HL-60 (cell line): ENCODE measurements at regions not wholly inside any gene's neighbourhood (a gene's known extent, or its start where the extent isn't known, plus 50 kb on each side); places are given as distances from the start of the nearest gene placed in this dataset.

Source experiments
- DNase-seq, 2 experiments: peaks; one replicate each; pipeline ENCODE4 v3.0.0-alpha.2; 2010 to 2020; ENCODE audit warnings: low read depth in 1 of 2, low spot score in 1 of 2
- H3K27ac ChIP-seq: fragments of 250-450 bp; sonication (Bioruptor Pico); replicated peaks from 2 replicates; pipeline ENCODE4 v1.5.1; 2020; ENCODE audit warnings: mild to moderate bottlenecking, moderate library complexity
- H3K27me3 ChIP-seq: fragments of 250-450 bp; sonication (Bioruptor Pico); 2 replicates; pipeline ENCODE4 v1.5.1; 2021; ENCODE audit warnings: mild to moderate bottlenecking, moderate library complexity; ENCODE audit not compliant: insufficient read depth, poor library complexity, severe bottlenecking
- H3K4me3 ChIP-seq: replicated peaks from 2 replicates; pipeline ENCODE4 v1.5.1; 2011; ENCODE audit warnings: mild to moderate bottlenecking, control low read depth, low read length; ENCODE audit not compliant: insufficient read depth
- CTCF ChIP-seq: IDR thresholded peaks from one replicate; pipeline ENCODE4 v1.5.1; 2011; ENCODE audit warnings: low read length, control low read depth, inconsistent platforms; ENCODE audit not compliant: insufficient read depth
- GABPA ChIP-seq: IDR thresholded peaks from 2 replicates; pipeline ENCODE4 v1.6.1; 2012; ENCODE audit warnings: low read depth
- POLR2AphosphoS5 ChIP-seq: IDR thresholded peaks from 2 replicates; pipeline ENCODE4 v1.6.1; 2012; ENCODE audit warnings: low read depth
- REST ChIP-seq: IDR thresholded peaks from 2 replicates; pipeline ENCODE4 v1.6.1; 2012; ENCODE audit warnings: low read depth; ENCODE audit not compliant: insufficient replicate concordance
- SPI1 ChIP-seq: IDR thresholded peaks from 2 replicates; pipeline ENCODE4 v1.6.1; 2012; ENCODE audit warnings: low read depth, mild to moderate bottlenecking, borderline replicate concordance

- TF ChIP-seq GABPA (no peak), SPI1 (no peak), CTCF (no peak), REST (no peak), POLR2AphosphoS5 (no peak)
- H3K27me3 ChIP-seq: no peaks in the 10 kb centered on the region
- no peak overlapping the region for H3K27ac ChIP-seq
- no peak overlapping the region for H3K4me3 ChIP-seq
- no peak for DNase-seq
Observed at GRCh38 chr13:30078059-30078458, 227.6 kb upstream of the UBL3 start.

DNA sequence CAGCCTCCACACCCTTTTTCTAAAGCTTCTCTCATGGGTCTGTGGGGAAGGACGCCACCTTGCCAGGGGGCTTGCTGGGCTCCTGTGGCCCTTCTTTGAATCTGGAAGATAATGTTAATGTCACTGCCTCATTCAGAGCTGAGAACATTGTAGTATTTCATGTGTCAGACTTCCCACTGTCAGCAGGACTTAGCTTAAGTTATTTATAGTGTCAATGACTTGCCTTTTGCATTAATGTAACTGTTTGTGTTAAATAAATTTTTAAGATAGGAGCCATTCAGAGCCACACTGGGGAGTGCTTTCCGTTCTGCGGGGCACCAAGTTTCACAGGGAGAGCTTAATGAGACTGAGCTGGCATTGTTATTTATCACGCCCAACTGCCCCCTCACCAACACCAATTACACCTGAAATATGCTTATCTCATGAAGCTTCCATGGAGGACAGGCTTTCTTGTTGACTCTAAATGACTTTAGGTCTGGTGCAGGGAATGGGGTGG is 226.9 kb upstream of the UBL3 start:
- TF ChIP-seq SPI1: no peak
- no peak for TF ChIP-seq GABPA
- TF ChIP-seq POLR2AphosphoS5: no peak
- no peak for TF ChIP-seq CTCF
- no peak for TF ChIP-seq REST
- H3K27ac ChIP-seq: no peak overlapping the region
- no peak for DNase-seq
- no peaks in the 10 kb centered on the region for H3K27me3 ChIP-seq
- no peak overlapping the region for H3K4me3 ChIP-seq

DNA sequence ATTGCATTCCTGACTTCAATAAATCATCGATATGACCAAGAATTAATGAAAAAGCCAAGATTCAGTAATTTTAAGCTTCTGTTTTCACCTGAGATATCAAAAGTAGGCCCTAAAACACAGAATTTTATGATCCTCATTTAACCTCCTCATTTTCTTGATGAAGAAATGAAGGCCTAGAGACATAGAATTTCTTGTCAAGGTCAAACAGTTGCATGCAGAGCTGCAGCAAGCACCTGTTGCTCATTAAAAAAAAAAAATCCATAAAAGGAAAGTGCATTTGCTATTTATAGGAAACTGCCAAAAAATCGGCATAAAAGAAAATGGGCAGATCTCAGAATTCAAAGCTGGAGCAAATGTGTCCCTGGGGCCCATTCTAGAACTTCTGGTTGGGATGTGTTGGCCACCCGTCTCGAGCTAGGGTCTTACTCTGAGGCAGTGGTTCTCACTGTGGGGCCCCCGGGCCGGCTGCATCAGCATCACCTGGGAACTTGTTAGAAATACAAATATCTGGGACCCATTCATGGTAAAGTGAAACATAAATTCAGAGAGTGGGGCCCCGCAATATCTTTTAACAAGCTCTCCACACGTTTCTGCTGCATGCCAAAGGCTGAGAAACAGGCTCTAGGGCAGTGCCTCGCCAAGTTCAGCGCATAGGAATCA is 224.7 kb upstream of the UBL3 start:
- no peaks in the 10 kb centered on the region for H3K27me3 ChIP-seq

More for the DNA sequence above, 224.7 kb upstream of the UBL3 start:
- TF ChIP-seq CTCF (no peak), POLR2AphosphoS5 (no peak)
- H3K4me3 ChIP-seq: no peak overlapping the region
- H3K27ac ChIP-seq: no peak overlapping the region
- DNase-seq: no peak
